Glutamatergic neuron (in vitro differentiated cells): ENCODE measurements at regions not wholly inside any gene's neighbourhood (a gene's known extent, or its start where the extent isn't known, plus 50 kb on each side); places are given as distances from the start of the nearest gene placed in this dataset.
"Not testable (repeated sequence)": the region's sequence is repeated elsewhere in the genome, so short reads cannot be mapped to it uniquely, and the experiment has no call there.

Source experiments
- DNase-seq: peaks from one replicate; pipeline ENCODE4 v3.0.0; 2022
- H3K27ac Mint-ChIP-seq: one replicate; pipeline ENCODE4 v1.8.0; 2020; ENCODE audit warnings: mild to moderate bottlenecking, mixed read lengths, inconsistent platforms; ENCODE audit not compliant: unreplicated experiment
- H3K27me3 Mint-ChIP-seq: one replicate; pipeline ENCODE4 v1.8.0; 2020; ENCODE audit warnings: mild to moderate bottlenecking, moderate library complexity, mixed read lengths, inconsistent platforms; ENCODE audit not compliant: unreplicated experiment
- H3K36me3 Mint-ChIP-seq: one replicate; pipeline ENCODE4 v1.8.0; 2020; ENCODE audit warnings: mild to moderate bottlenecking, mixed read lengths, inconsistent platforms; ENCODE audit not compliant: unreplicated experiment
- H3K4me1 Mint-ChIP-seq: one replicate; pipeline ENCODE4 v1.8.0; 2020; ENCODE audit warnings: mild to moderate bottlenecking, low read depth, mixed read lengths, inconsistent platforms; ENCODE audit not compliant: unreplicated experiment
- H3K4me3 Mint-ChIP-seq: one replicate; pipeline ENCODE4 v1.8.0; 2020; ENCODE audit warnings: mild to moderate bottlenecking, mixed read lengths, inconsistent platforms; ENCODE audit not compliant: unreplicated experiment
- H3K9me3 Mint-ChIP-seq: one replicate; pipeline ENCODE4 v1.8.0; 2020; ENCODE audit warnings: mild to moderate bottlenecking, moderate library complexity, mixed read lengths, inconsistent platforms; ENCODE audit not compliant: unreplicated experiment
- TF ChIP-seq, protein P1 (sequence below): fragments of 200-600 bp; sonication (generic); IDR thresholded peaks from one replicate; pipeline ENCODE4 v1.5.0; 2021; ENCODE audit not compliant: partially characterized antibody, unreplicated experiment

DNA sequence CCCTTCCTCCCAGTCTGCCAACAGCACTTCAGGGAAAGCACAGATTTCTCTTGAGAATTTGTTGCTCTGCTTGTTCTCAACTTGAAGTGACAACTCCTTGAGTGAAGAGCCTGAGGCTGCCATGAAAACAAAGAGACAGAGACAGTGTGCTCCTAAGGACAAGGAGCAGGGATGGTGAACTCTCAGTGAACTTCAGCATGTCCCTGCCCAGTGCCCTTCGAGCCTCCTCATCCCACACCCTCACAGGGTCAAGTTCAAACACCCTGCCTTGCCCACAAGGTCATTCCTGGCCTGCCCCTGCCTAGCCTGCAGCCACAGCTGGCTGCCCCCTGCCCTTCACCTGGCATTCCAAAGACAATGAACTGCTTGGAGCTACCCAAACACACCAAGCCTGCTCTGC lies 343.5 kb upstream of the KLHL29 start:
- Mint-ChIP-seq H3K4me1 (no peaks in the 10 kb centered on the region), H3K36me3 (no peaks in the 10 kb centered on the region), H3K27ac (no peak overlapping the region), H3K9me3 (peaks cover 1% of the 10 kb centered on the region), H3K27me3 (no peaks in the 10 kb centered on the region), H3K4me3 (no peak overlapping the region)
- TF ChIP-seq, protein P1, sequence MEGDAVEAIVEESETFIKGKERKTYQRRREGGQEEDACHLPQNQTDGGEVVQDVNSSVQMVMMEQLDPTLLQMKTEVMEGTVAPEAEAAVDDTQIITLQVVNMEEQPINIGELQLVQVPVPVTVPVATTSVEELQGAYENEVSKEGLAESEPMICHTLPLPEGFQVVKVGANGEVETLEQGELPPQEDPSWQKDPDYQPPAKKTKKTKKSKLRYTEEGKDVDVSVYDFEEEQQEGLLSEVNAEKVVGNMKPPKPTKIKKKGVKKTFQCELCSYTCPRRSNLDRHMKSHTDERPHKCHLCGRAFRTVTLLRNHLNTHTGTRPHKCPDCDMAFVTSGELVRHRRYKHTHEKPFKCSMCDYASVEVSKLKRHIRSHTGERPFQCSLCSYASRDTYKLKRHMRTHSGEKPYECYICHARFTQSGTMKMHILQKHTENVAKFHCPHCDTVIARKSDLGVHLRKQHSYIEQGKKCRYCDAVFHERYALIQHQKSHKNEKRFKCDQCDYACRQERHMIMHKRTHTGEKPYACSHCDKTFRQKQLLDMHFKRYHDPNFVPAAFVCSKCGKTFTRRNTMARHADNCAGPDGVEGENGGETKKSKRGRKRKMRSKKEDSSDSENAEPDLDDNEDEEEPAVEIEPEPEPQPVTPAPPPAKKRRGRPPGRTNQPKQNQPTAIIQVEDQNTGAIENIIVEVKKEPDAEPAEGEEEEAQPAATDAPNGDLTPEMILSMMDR: no peak
- DNase-seq: no peak

DNA sequence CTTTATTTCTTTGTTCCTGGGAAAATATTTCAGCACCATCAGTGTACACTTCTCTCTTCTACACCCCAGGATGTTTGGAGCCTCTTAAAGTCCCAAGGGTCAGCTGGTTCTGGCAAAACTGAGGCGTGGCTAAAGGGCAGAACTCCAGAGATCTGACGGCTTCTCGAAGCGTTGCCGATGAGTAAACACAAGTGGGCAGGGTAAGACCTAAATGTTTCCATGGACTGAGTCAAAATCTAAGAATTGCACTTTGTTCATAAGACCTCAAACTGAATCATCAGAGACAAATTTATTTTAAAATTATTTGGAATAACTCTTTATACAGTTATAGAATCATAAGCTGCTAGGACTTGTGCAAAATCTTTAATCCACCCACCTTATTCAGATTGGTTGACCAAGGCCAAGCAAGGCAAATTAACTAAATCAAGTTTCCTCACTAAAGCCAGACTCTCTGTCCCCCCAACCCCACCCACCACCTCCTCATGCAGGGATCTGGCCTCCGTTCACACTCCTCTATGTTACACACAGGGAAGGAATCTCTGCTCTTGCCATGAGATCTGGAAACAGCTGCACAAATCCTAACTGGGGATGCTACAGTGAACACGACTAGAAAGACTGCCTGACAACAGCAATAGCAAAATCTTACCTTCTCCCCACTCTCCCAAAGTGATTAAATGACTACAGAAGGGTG lies 342.6 kb upstream of the KLHL29 start:
- Mint-ChIP-seq H3K4me1 (no peaks in the 10 kb centered on the region), H3K4me3 (no peak overlapping the region), H3K36me3 (no peaks in the 10 kb centered on the region), H3K9me3 (peaks cover 1% of the 10 kb centered on the region), H3K27me3 (no peaks in the 10 kb centered on the region), H3K27ac (no peak overlapping the region)
- TF ChIP-seq, protein P1: no peak
- DNase-seq: no peak

DNA sequence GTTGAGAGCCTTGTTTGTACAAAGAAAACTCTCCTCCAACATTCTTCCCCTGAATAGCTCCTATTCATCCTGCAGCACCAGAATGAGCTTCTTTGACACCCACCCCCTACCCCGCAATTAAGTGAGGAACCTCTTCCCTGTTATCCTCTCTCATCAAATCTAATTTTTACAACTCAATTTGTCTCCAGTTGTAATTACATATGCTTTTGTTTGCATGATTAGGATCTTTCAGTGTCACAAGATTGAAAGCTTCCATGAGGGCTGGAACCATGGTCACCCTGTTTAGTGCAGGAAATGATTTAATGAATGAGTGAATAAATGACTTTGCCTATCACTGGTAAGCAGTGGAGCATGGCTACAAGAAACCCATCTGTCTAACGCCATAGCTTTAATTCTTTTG lies 334.6 kb upstream of the KLHL29 start:
- Mint-ChIP-seq H3K36me3 (peaks cover 10% of the 10 kb centered on the region), H3K27me3 (no peaks in the 10 kb centered on the region), H3K4me1 (no peaks in the 10 kb centered on the region), H3K27ac (no peak overlapping the region), H3K4me3 (no peak overlapping the region), H3K9me3 (no peaks in the 10 kb centered on the region)
- TF ChIP-seq, protein P1: no peak
- no peak for DNase-seq

DNA sequence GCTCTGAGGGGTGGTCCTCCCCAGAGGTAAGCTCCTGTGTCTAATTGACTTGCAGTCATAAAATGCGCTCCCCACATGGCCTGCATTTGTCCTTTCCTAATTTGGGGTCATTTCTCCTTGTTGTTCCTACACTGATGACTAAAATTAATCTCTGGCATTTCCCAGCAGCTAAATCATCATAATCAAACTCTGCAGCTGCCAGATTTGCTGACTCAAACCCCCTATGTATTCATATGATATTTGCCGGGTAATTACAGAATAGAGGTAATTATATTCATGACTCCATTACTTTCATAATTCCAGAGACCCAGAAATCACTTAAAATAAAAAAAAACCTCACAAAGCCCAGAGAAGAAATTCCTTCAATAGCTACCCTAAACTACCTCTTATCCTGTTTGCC lies 331.4 kb upstream of the KLHL29 start:
- peaks cover 14% of the 10 kb centered on the region for H3K36me3 Mint-ChIP-seq
- H3K27ac Mint-ChIP-seq: no peak overlapping the region
- TF ChIP-seq, protein P1: no peak
- H3K4me3 Mint-ChIP-seq: no peak overlapping the region
- H3K4me1 Mint-ChIP-seq: no peaks in the 10 kb centered on the region
- no peak for DNase-seq
- no peaks in the 10 kb centered on the region for H3K27me3 Mint-ChIP-seq
- no peaks in the 10 kb centered on the region for H3K9me3 Mint-ChIP-seq

DNA sequence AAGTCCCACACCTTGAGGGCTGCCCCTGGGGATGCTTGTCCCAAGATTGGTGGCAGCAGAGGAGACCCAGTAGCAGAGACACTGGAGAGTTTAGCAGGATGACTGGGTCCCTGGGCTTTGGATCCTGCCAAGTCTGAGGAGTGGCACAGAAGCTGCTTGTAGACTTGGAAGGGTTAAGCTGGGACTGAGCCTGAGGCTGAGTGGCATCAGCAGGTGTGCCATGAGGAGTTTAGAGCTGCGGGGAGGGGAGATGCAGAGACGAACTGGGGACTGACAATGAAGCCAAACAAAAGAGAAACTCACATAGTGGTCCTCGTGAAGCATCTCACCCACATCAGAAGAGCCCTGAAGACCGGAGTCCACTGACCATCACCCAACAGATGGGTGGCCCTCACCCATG lies 329.7 kb upstream of the KLHL29 start:
- peaks cover 2% of the 10 kb centered on the region for H3K27me3 Mint-ChIP-seq
- TF ChIP-seq, protein P1: no peak
- no peaks in the 10 kb centered on the region for H3K9me3 Mint-ChIP-seq
- H3K27ac Mint-ChIP-seq: no peak overlapping the region
- no peaks in the 10 kb centered on the region for H3K4me1 Mint-ChIP-seq
- H3K4me3 Mint-ChIP-seq: no peak overlapping the region
- no peak for DNase-seq
- H3K36me3 Mint-ChIP-seq: peaks cover 9% of the 10 kb centered on the region

DNA sequence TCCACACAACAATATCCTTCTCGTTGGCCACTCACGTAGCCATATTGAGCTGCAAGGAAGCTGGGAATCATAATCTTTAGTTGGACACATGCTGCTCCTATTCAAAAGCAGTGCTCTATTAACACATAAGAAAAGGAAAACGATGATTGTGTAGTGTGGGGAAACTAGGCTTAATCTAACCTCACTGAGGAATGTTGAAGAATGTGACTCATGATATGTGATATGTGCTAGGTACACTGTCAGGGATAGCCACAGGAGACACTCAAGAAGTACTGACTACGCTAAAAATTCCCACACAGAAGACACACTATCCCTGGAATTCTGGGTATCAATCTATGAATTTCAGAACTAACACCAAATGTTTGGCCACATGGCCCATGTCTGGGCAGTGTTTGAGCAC lies 328.1 kb upstream of the KLHL29 start:
- not testable (repeated sequence) for DNase-seq, H3K36me3 Mint-ChIP-seq, H3K9me3 Mint-ChIP-seq, H3K4me3 Mint-ChIP-seq, H3K4me1 Mint-ChIP-seq, H3K27ac Mint-ChIP-seq, H3K27me3 Mint-ChIP-seq
